ENCODE measurements at regions not wholly inside any gene's neighbourhood (a gene's known extent, or its start where the extent isn't known, plus 50 kb on each side); places are given as distances from the start of the nearest gene placed in this dataset.

GRCh38 chr5:61215996-61216395 lies 53.7 kb upstream of the SMIM15 start:
- TF ChIP-seq GATAD2B (IDR thresholded peaks at IDR 0.05; ENCODE audit: borderline replicate concordance): no peak
- no peak for TF ChIP-seq ZNF740 (CRISPR knock-in tag; IDR thresholded peaks at IDR 0.05)
- TF ChIP-seq ZNF740 (tag; IDR thresholded peaks at IDR 0.05): no peak
- no peak for TF ChIP-seq FOS (IDR thresholded peaks at IDR 0.05; ENCODE audit: extremely low read depth, insufficient read length)
- no peak for TF ChIP-seq RFX5 (IDR thresholded peaks at IDR 0.05; ENCODE audit: low read depth, low read length)
- no peak for TF ChIP-seq TFAP4 (CRISPR knock-in tag; IDR thresholded peaks at IDR 0.05; ENCODE audit: borderline replicate concordance)
- TF ChIP-seq HMGN3 (IDR thresholded peaks at IDR 0.05; ENCODE audit: borderline replicate concordance, extremely low read depth, insufficient read length, low read depth, low read length): no peak
- no peak for TF ChIP-seq TAF15 (IDR thresholded peaks at IDR 0.05; ENCODE audit: low read depth, low read length)
- TF ChIP-seq CBX2 (IDR thresholded peaks at IDR 0.05; ENCODE audit: insufficient read depth, low read length, poor library complexity, severe bottlenecking): no peak
- TF ChIP-seq E2F4 (CRISPR knock-in tag; IDR thresholded peaks at IDR 0.05; ENCODE audit: low read depth): no peak
- no peak for TF ChIP-seq BHLHE40 (IDR thresholded peaks at IDR 0.05; ENCODE audit: low read length)
- H4K20me1 ChIP-seq (replicated peaks; ENCODE audit: control insufficient read depth, insufficient read depth, low read length): no peaks in the 10 kb centered on the region
- H3K9ac ChIP-seq (ENCODE audit: insufficient read depth in 1 of 2, low read depth in 2 of 2, low read length in 2 of 2): no peak overlapping the region
- ATAC-seq: no peak
- H3K4me3 ChIP-seq: no peak overlapping the region
- 2% methylated on average over 3 of the region's 3 CpGs for WGBS (ENCODE audit: insufficient coverage, low coverage, missing lambda C conversion rate)
- no peaks in the 10 kb centered on the region for H3K36me3 ChIP-seq (ENCODE audit: control insufficient read depth, insufficient read depth, low read length)
- BruUV-seq (replicated peaks): no TSS peak
- H3K27ac ChIP-seq (ENCODE audit: extremely low read depth, low read depth, low read length): no peak overlapping the region
- peaks cover 0 to 17% of the 10 kb centered on the region in 2 experiments; a peak in 2 of 5 replicates for H3K27me3 ChIP-seq (ENCODE audit: control insufficient read depth in 2 of 2, insufficient read depth in 2 of 2, low read length in 2 of 2)
- CTCF ChIA-PET (ENCODE audit: low intra/inter-chr PET ratio): no interaction called here
- POLR2A ChIA-PET: interaction anchor here (1.2 kb wide), 1 partner anchor 10 kb away, joined by 3 read pairs; no protein-coding TSS in a partner anchor
- no peaks in the 10 kb centered on the region for H3K79me2 ChIP-seq (ENCODE audit: control insufficient read depth, insufficient read depth, low read length)
- intact Hi-C loops (cut with micrococcal nuclease): no loop called here
- no peak overlapping the region for H2AFZ ChIP-seq (ENCODE audit: low read depth, low read length)
- in situ Hi-C loops (cut with MboI): no loop called here
- H3K9me1 ChIP-seq (ENCODE audit: control insufficient read depth, insufficient read depth, low read length): no peaks in the 10 kb centered on the region
- no peaks in the 10 kb centered on the region for H3K4me1 ChIP-seq (replicated peaks in 1 of 2; ENCODE audit: control insufficient read depth in 2 of 2, insufficient read depth in 2 of 2, low read length in 2 of 2)
- no peak overlapping the region for H3K4me2 ChIP-seq (ENCODE audit: insufficient read depth, low read length)
- no peaks in the 10 kb centered on the region for H3K9me3 ChIP-seq (replicated peaks; ENCODE audit: control insufficient read depth, insufficient read depth, low read depth, low read length)
- no peak for FAIRE-seq
- DNase-seq (ENCODE audit: extremely low read depth in 1 of 4, low spot score in 3 of 4): no peak

All from K562 (cell line).